NB4 (cell line): ENCODE measurements at regions not wholly inside any gene's neighbourhood (a gene's known extent, or its start where the extent isn't known, plus 50 kb on each side); places are given as distances from the start of the nearest gene placed in this dataset.

Experiments used
- CTCF ChIP-seq: IDR thresholded peaks from one replicate; pipeline ENCODE4 v1.5.1; 2012; ENCODE audit warnings: low read depth, low read length
- POLR2A ChIP-seq: IDR thresholded peaks from 2 replicates; pipeline ENCODE4 v1.6.1; 2011; ENCODE audit warnings: mild to moderate bottlenecking; ENCODE audit not compliant: insufficient read length; ENCODE audit errors: extremely low read depth

- no peak for TF ChIP-seq CTCF
- TF ChIP-seq POLR2A: no peak
Measured at GRCh38 chr2:18129348-18129747, 250.9 kb downstream of the KCNS3 start.
